ENCODE measurements at regions not wholly inside any gene's neighbourhood (a gene's known extent, or its start where the extent isn't known, plus 50 kb on each side); places are given as distances from the start of the nearest gene placed in this dataset.
A peak's percentile ranks its signal among the peaks of the same experiment; 100 is the strongest.
"Not testable (repeated sequence)": the region's sequence is repeated elsewhere in the genome, so short reads cannot be mapped to it uniquely, and the experiment has no call there.

- not testable (repeated sequence) for H3K4me1 ChIP-seq (ENCODE audit: control insufficient read depth, extremely low read depth, insufficient read depth, low read length); H3K4me2 ChIP-seq (ENCODE audit: extremely low read depth, insufficient read depth, low read length); H2AFZ ChIP-seq (ENCODE audit: low read length); H3K27me3 ChIP-seq (ENCODE audit: control insufficient read depth, insufficient read depth, low read length); H3K27ac ChIP-seq (ENCODE audit: insufficient read depth, low read length); H3K9me3 ChIP-seq (ENCODE audit: control insufficient read depth, insufficient read depth, low read depth, low read length); DNase-seq (ENCODE audit: low read depth in 2 of 2); H3K9ac ChIP-seq (ENCODE audit: insufficient read depth, low read length); H3K79me2 ChIP-seq (ENCODE audit: control insufficient read depth, insufficient read depth, low read length); H3K4me3 ChIP-seq (replicated peaks in 1 of 4; ENCODE audit: control extremely low read depth in 1 of 4, insufficient read depth in 1 of 4, low read depth in 3 of 4, low read length in 4 of 4); H3K36me3 ChIP-seq (ENCODE audit: control insufficient read depth, insufficient read depth, low read length); H4K20me1 ChIP-seq (ENCODE audit: control insufficient read depth, extremely low read depth, insufficient read depth, low read length)
Observed at GRCh38 chr5:78711670-78712069, 63.1 kb upstream of the LHFPL2 start.

DNA sequence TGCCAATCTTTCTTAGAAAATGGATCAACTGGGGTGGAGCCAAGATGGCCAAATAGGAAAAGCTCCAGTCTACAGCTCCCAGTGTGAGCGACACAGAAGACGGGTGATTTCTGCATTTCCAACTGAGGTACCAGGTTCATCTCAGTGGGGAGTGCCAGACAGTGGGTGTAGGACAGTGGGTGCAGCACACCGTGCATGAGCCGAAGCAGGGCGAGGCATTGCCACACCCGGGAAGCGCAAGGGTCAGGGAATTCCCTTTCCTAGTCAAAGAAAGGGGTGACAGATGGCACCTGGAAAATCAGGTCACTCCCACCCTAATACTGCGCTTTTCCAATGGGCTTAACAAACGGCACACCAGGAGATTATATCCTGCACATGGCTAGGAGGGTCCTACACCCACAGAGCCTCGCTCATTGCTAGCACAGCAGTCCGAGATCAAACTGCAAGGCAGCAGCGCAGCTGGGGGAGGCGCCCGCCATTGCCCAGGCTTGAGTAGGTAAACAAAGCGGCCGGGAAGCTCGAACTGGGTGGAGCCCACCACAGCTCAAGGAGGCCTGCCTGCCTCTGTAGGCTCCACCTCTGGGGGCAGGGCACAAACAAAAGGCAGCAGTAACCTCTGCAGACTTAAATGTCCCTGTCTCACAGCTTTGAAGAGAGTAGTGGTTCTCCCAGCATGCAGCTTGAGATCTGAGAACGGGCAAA, 61.3 kb upstream of the LHFPL2 start:
- H3K4me3 ChIP-seq (replicated peaks in 1 of 4; ENCODE audit: control extremely low read depth in 1 of 4, insufficient read depth in 1 of 4, low read depth in 3 of 4, low read length in 4 of 4); H4K20me1 ChIP-seq (ENCODE audit: control insufficient read depth, extremely low read depth, insufficient read depth, low read length); H3K9ac ChIP-seq (ENCODE audit: insufficient read depth, low read length); DNase-seq (ENCODE audit: low read depth in 2 of 2); H3K36me3 ChIP-seq (ENCODE audit: control insufficient read depth, insufficient read depth, low read length); H3K4me1 ChIP-seq (ENCODE audit: control insufficient read depth, extremely low read depth, insufficient read depth, low read length); H3K27me3 ChIP-seq (ENCODE audit: control insufficient read depth, insufficient read depth, low read length); H3K9me3 ChIP-seq (ENCODE audit: control insufficient read depth, insufficient read depth, low read depth, low read length); H2AFZ ChIP-seq (ENCODE audit: low read length); H3K27ac ChIP-seq (ENCODE audit: insufficient read depth, low read length); H3K4me2 ChIP-seq (ENCODE audit: extremely low read depth, insufficient read depth, low read length); H3K79me2 ChIP-seq (ENCODE audit: control insufficient read depth, insufficient read depth, low read length): not testable (repeated sequence)

DNA sequence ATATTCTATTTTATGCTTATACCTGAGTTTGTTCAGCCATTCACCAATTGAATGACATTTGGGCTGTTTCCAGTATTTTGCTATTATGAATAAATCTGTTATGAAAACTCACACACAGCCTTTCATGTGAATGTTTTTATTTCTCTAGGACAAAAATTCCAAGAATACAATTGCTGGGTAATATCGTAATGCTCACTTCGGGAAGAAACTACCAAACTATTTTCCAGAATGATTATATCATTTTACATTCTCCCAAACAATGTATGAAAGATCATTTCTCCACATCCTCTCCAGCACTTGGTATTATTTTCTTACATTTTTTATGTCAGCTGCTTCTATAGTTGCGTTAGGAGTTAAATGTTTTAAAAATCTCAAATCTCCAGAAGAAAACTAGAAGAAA, 58.3 kb upstream of the LHFPL2 start:
- no peak overlapping the region for H3K4me3 ChIP-seq (replicated peaks in 1 of 4; ENCODE audit: control extremely low read depth in 1 of 4, insufficient read depth in 1 of 4, low read depth in 3 of 4, low read length in 4 of 4)
- no peaks in the 10 kb centered on the region for H3K79me2 ChIP-seq (ENCODE audit: control insufficient read depth, insufficient read depth, low read length)
- H3K9me3 ChIP-seq (ENCODE audit: control insufficient read depth, insufficient read depth, low read depth, low read length) = no peaks in the 10 kb centered on the region
- H3K4me1 ChIP-seq (ENCODE audit: control insufficient read depth, extremely low read depth, insufficient read depth, low read length) = no peaks in the 10 kb centered on the region
- no peaks in the 10 kb centered on the region for H3K36me3 ChIP-seq (ENCODE audit: control insufficient read depth, insufficient read depth, low read length)
- TF ChIP-seq EZH2 (IDR thresholded peaks at IDR 0.05; ENCODE audit: low read length, missing control alignments) = no peak
- no peaks in the 10 kb centered on the region for H3K27me3 ChIP-seq (ENCODE audit: control insufficient read depth, insufficient read depth, low read length)
- peak in 1 of 2 donors; percentile 58 for DNase-seq (ENCODE audit: low read depth in 2 of 2)
- no peaks in the 10 kb centered on the region for H4K20me1 ChIP-seq (ENCODE audit: control insufficient read depth, extremely low read depth, insufficient read depth, low read length)
- H2AFZ ChIP-seq (ENCODE audit: low read length) = no peak overlapping the region
- H3K4me2 ChIP-seq (ENCODE audit: extremely low read depth, insufficient read depth, low read length) = no peak overlapping the region
- no peak overlapping the region for H3K9ac ChIP-seq (ENCODE audit: insufficient read depth, low read length)
- H3K27ac ChIP-seq (ENCODE audit: insufficient read depth, low read length) = no peak overlapping the region

- no peak overlapping the region for H3K9ac ChIP-seq (ENCODE audit: insufficient read depth, low read length)
- H3K4me2 ChIP-seq (ENCODE audit: extremely low read depth, insufficient read depth, low read length) = no peak overlapping the region
- H3K4me3 ChIP-seq (replicated peaks in 1 of 4; ENCODE audit: control extremely low read depth in 1 of 4, insufficient read depth in 1 of 4, low read depth in 3 of 4, low read length in 4 of 4) = no peak overlapping the region
- H3K36me3 ChIP-seq (ENCODE audit: control insufficient read depth, insufficient read depth, low read length) = no peaks in the 10 kb centered on the region
- no peaks in the 10 kb centered on the region for H3K9me3 ChIP-seq (ENCODE audit: control insufficient read depth, insufficient read depth, low read depth, low read length)
- no peak overlapping the region for H2AFZ ChIP-seq (ENCODE audit: low read length)
- H4K20me1 ChIP-seq (ENCODE audit: control insufficient read depth, extremely low read depth, insufficient read depth, low read length) = no peaks in the 10 kb centered on the region
- no peak overlapping the region for H3K27ac ChIP-seq (ENCODE audit: insufficient read depth, low read length)
- H3K79me2 ChIP-seq (ENCODE audit: control insufficient read depth, insufficient read depth, low read length) = no peaks in the 10 kb centered on the region
- no peaks in the 10 kb centered on the region for H3K4me1 ChIP-seq (ENCODE audit: control insufficient read depth, extremely low read depth, insufficient read depth, low read length)
- H3K27me3 ChIP-seq (ENCODE audit: control insufficient read depth, insufficient read depth, low read length) = no peaks in the 10 kb centered on the region
- no peak for TF ChIP-seq EZH2 (IDR thresholded peaks at IDR 0.05; ENCODE audit: low read length, missing control alignments)
- TF ChIP-seq, protein P1, sequence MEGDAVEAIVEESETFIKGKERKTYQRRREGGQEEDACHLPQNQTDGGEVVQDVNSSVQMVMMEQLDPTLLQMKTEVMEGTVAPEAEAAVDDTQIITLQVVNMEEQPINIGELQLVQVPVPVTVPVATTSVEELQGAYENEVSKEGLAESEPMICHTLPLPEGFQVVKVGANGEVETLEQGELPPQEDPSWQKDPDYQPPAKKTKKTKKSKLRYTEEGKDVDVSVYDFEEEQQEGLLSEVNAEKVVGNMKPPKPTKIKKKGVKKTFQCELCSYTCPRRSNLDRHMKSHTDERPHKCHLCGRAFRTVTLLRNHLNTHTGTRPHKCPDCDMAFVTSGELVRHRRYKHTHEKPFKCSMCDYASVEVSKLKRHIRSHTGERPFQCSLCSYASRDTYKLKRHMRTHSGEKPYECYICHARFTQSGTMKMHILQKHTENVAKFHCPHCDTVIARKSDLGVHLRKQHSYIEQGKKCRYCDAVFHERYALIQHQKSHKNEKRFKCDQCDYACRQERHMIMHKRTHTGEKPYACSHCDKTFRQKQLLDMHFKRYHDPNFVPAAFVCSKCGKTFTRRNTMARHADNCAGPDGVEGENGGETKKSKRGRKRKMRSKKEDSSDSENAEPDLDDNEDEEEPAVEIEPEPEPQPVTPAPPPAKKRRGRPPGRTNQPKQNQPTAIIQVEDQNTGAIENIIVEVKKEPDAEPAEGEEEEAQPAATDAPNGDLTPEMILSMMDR (conservative IDR thresholded peaks at IDR 0.05 in 1 of 2, IDR thresholded peaks at IDR 0.05 in 1 of 2; ENCODE audit: low read depth in 1 of 2, low read length in 2 of 2) = no peak
- peak in 1 of 2 donors; percentile 54 for DNase-seq (ENCODE audit: low read depth in 2 of 2)
Observed at GRCh38 chr5:78706381-78706780, 57.8 kb upstream of the LHFPL2 start.
